CD14-positive monocyte (primary cell): ENCODE measurements at regions not wholly inside any gene's neighbourhood (a gene's known extent, or its start where the extent isn't known, plus 50 kb on each side); places are given as distances from the start of the nearest gene placed in this dataset.

ENCODE experiments used
- DNase-seq, 3 donors: peaks; one replicate each; pipeline ENCODE4 v3.0.0-alpha.2; 2011 to 2022
- H2AFZ ChIP-seq: 2 replicates; pipeline ENCODE4 v1.6.0; 2012; ENCODE audit warnings: mild to moderate bottlenecking, low read depth, low read length, inconsistent platforms; ENCODE audit not compliant: insufficient read depth, poor library complexity, severe bottlenecking
- H3K27ac ChIP-seq, 2 donors: 1 replicate in 1 of 2; 2 replicates in 1 of 2; pipeline ENCODE4 v1.5.1; 2012 to 2013; ENCODE audit warnings: low read length in 2 of 2, control low read depth in 1 of 2, inconsistent platforms in 1 of 2, low read depth in 1 of 2, mild to moderate bottlenecking in 1 of 2
- H3K27me3 ChIP-seq, 2 donors: one replicate each; pipeline versions ENCODE4 v1.6.0 to v1.6.1; 2011 to 2013; ENCODE audit warnings: low read length in 2 of 2; ENCODE audit not compliant: control insufficient read depth in 2 of 2, insufficient read depth in 2 of 2
- H3K36me3 ChIP-seq, 2 donors: replicated peaks in 1 of 2; 1 replicate in 1 of 2; 2 replicates in 1 of 2; pipeline versions ENCODE4 v1.5.1 to v1.6.1; 2012 to 2013; ENCODE audit warnings: low read length in 2 of 2, control low read depth in 1 of 2, inconsistent platforms in 1 of 2, mild to moderate bottlenecking in 1 of 2; ENCODE audit not compliant: insufficient read depth in 2 of 2, control insufficient read depth in 1 of 2
- H3K4me1 ChIP-seq, 2 donors: 1 replicate in 1 of 2; 2 replicates in 1 of 2; pipeline versions ENCODE4 v1.5.1 to v1.6.1; 2012 to 2013; ENCODE audit warnings: low read length in 2 of 2, control low read depth in 1 of 2, inconsistent platforms in 1 of 2, mild to moderate bottlenecking in 1 of 2, moderate library complexity in 1 of 2; ENCODE audit not compliant: insufficient read depth in 2 of 2, control insufficient read depth in 1 of 2
- H3K4me2 ChIP-seq: replicated peaks from 2 replicates; pipeline ENCODE3; 2012; ENCODE audit warnings: low read length, moderate library complexity, mild to moderate bottlenecking; ENCODE audit not compliant: poor library complexity, severe bottlenecking; ENCODE audit errors: extremely low read depth
- H3K4me3 ChIP-seq, 3 experiments: fragments of 200-600 bp in 1 of 3; sonication (generic) in 1 of 3; replicated peaks in 1 of 3; 1 replicate in 2 of 3; 2 replicates in 1 of 3; pipeline ENCODE4 v1.5.1; 2011 to 2013; ENCODE audit warnings: low read length in 3 of 3, mild to moderate bottlenecking in 3 of 3, control low read depth in 2 of 3, low read depth in 2 of 3, inconsistent platforms in 1 of 3, moderate library complexity in 1 of 3
- H3K79me2 ChIP-seq: 2 replicates; pipeline ENCODE4 v1.6.0; 2012; ENCODE audit warnings: mild to moderate bottlenecking, control low read depth, inconsistent platforms, low read length, moderate library complexity; ENCODE audit not compliant: insufficient read depth
- H3K9ac ChIP-seq: 2 replicates; pipeline ENCODE4 v1.6.0; 2017; ENCODE audit warnings: low read length, mild to moderate bottlenecking; ENCODE audit not compliant: insufficient read depth, poor library complexity, severe bottlenecking
- H3K9me3 ChIP-seq, 2 donors: replicated peaks in 1 of 2; 1 replicate in 1 of 2; 2 replicates in 1 of 2; pipeline versions ENCODE4 v1.5.1 to v1.6.1; 2012 to 2013; ENCODE audit warnings: low read length in 2 of 2, control low read depth in 1 of 2; ENCODE audit not compliant: control insufficient read depth in 1 of 2, insufficient read depth in 1 of 2
- H4K20me1 ChIP-seq: 2 replicates; pipeline ENCODE4 v1.6.0; 2012; ENCODE audit warnings: mild to moderate bottlenecking, low read length, control low read depth, moderate library complexity; ENCODE audit not compliant: insufficient read depth
- H3K27ac Mint-ChIP-seq, 7 donors: one replicate each; pipeline ENCODE4 v1.8.0; 2020; ENCODE audit warnings: mild to moderate bottlenecking in 7 of 7, mixed read lengths in 7 of 7, moderate library complexity in 6 of 7, inconsistent platforms in 2 of 7
- H3K27me3 Mint-ChIP-seq, 3 donors: one replicate each; pipeline ENCODE4 v1.8.0; 2021 to 2022; ENCODE audit warnings: low read depth in 3 of 3, mild to moderate bottlenecking in 3 of 3, mixed read lengths in 3 of 3, moderate library complexity in 3 of 3, inconsistent platforms in 1 of 3
- H3K36me3 Mint-ChIP-seq, 2 donors: one replicate each; pipeline ENCODE4 v1.8.0; 2020; ENCODE audit warnings: mixed read lengths in 2 of 2, inconsistent platforms in 1 of 2, mild to moderate bottlenecking in 1 of 2
- H3K4me1 Mint-ChIP-seq: one replicate; pipeline ENCODE4 v1.8.0; 2020; ENCODE audit warnings: mild to moderate bottlenecking, mixed read lengths
- H3K4me3 Mint-ChIP-seq, 2 donors: one replicate each; pipeline ENCODE4 v1.8.0; 2020; ENCODE audit warnings: mild to moderate bottlenecking in 2 of 2, mixed read lengths in 2 of 2, moderate library complexity in 1 of 2
- H3K9me3 Mint-ChIP-seq, 7 donors: one replicate each; pipeline ENCODE4 v1.8.0; 2020 to 2022; ENCODE audit warnings: mixed read lengths in 7 of 7, mild to moderate bottlenecking in 6 of 7, moderate library complexity in 6 of 7, inconsistent platforms in 2 of 7
- CTCF ChIP-seq: fragments of 200-600 bp; IDR thresholded peaks from one replicate; pipeline ENCODE4 v1.8.0; 2022; ENCODE audit warnings: antibody characterized with exemption, mild to moderate bottlenecking
- WGBS: methylation state at CpG from one replicate; pipeline ENCODE4 v1.1.5; 2013; ENCODE audit warnings: missing lambda C conversion rate; ENCODE audit not compliant: insufficient coverage; 5-methylcytosine and 5-hydroxymethylcytosine counted together
- intact Hi-C, 2 donors: fragments of 100-400 bp; cut with micrococcal nuclease; formaldehyde crosslinking; loops; one replicate each; pipeline versions ENCODE4 v1.15.0 to v1.15.1; 2023

DNA sequence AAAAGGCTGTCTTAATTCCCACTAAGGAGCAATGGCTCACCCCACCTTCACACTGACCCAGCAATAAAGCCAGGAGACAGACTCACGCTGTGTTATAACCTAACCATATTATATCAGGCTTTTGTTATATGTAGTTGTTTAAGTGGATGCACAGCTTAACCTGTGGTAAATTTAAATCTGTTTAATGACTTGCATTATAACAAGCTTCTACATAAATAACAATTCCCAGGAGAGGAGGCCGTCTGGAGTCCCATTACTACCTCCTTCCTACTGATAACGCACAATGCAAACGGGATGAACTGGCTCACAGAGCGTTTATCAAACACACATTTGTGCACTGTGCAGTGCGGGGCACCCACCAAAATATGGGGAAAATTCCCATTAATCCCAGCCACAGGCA lies 102.1 kb upstream of the MGMT start:
- no peaks in the 10 kb centered on the region for H3K4me1 Mint-ChIP-seq
- Histone ChIP-seq H4K20me1 (no peaks in the 10 kb centered on the region), H3K36me3 (no peaks in the 10 kb centered on the region), H3K4me2 (no peak overlapping the region), H3K4me1 (no peaks in the 10 kb centered on the region), H3K27me3 (peaks cover 0 to 3% of the 10 kb centered on the region in 2 donors), H3K27ac (no peak overlapping the region), H3K79me2 (no peaks in the 10 kb centered on the region), H2AFZ (no peak overlapping the region), H3K4me3 (no peak overlapping the region), H3K9ac (no peak overlapping the region), H3K9me3 (no peaks in the 10 kb centered on the region)
- 88% methylated on average over 4 of the region's 6 CpGs for WGBS
- DNase-seq, result no peak
- intact Hi-C loops, result no loop called here
- no peak overlapping the region for H3K4me3 Mint-ChIP-seq
- H3K36me3 Mint-ChIP-seq, result no peaks in the 10 kb centered on the region
- H3K27me3 Mint-ChIP-seq, result peaks cover 9 to 17% (median 14%) of the 10 kb centered on the region in 3 donors
- peaks cover 0 to 4% (median 0%) of the 10 kb centered on the region in 7 donors for H3K9me3 Mint-ChIP-seq
- TF ChIP-seq CTCF, result no peak
- no peak overlapping the region for H3K27ac Mint-ChIP-seq

- H3K4me3 Mint-ChIP-seq, result no peak overlapping the region
- no peak for DNase-seq
Measured at GRCh38 chr10:129365767-129366402, 101.2 kb upstream of the MGMT start.

More at GRCh38 chr10:129365767-129366402, 101.2 kb upstream of the MGMT start:
- H4K20me1 ChIP-seq, result no peaks in the 10 kb centered on the region
- no peaks in the 10 kb centered on the region for H3K36me3 Mint-ChIP-seq
- H3K27me3 Mint-ChIP-seq, result peaks cover 9 to 20% (median 14%) of the 10 kb centered on the region in 3 donors
- WGBS, result 77% methylated on average over 4 of the region's 6 CpGs
- intact Hi-C loops, result no loop called here
- H3K9me3 Mint-ChIP-seq, result peaks cover 0 to 4% (median 0%) of the 10 kb centered on the region in 7 donors
- H3K27ac Mint-ChIP-seq, result no peak overlapping the region
- H3K9me3 ChIP-seq, result no peaks in the 10 kb centered on the region
- no peaks in the 10 kb centered on the region for H3K36me3 ChIP-seq
- no peak for TF ChIP-seq CTCF
- no peak overlapping the region for H3K9ac ChIP-seq
- H3K27ac ChIP-seq, result no peak overlapping the region
- H3K4me2 ChIP-seq, result no peak overlapping the region
- H3K79me2 ChIP-seq, result no peaks in the 10 kb centered on the region
- H3K4me1 Mint-ChIP-seq, result no peaks in the 10 kb centered on the region
- no peak overlapping the region for H2AFZ ChIP-seq
- H3K27me3 ChIP-seq, result peaks cover 1 to 6% of the 10 kb centered on the region in 2 donors
- H3K4me1 ChIP-seq, result no peaks in the 10 kb centered on the region
- H3K4me3 ChIP-seq, result no peak overlapping the region
